ENCODE measurements at regions not wholly inside any gene's neighbourhood (a gene's known extent, or its start where the extent isn't known, plus 50 kb on each side); places are given as distances from the start of the nearest gene placed in this dataset.

GRCh38 chr13:90954605-90955195 is 392.8 kb upstream of the MIR17HG start:
- no peak overlapping the region for H3K4me2 ChIP-seq (ENCODE audit: insufficient read depth, low read length)
- H2AFZ ChIP-seq (ENCODE audit: low read length): no peak overlapping the region
- H3K79me2 ChIP-seq (ENCODE audit: insufficient read depth, low read length): no peaks in the 10 kb centered on the region
- H3K27ac ChIP-seq (ENCODE audit: low read depth, low read length): no peak overlapping the region
- no peaks in the 10 kb centered on the region for H3K4me1 ChIP-seq (ENCODE audit: insufficient read depth, low read length)
- H3K4me3 ChIP-seq (ENCODE audit: insufficient read depth, low read length): no peak overlapping the region
- H3K36me3 ChIP-seq (ENCODE audit: insufficient read depth, low read length): no peaks in the 10 kb centered on the region
- no peaks in the 10 kb centered on the region for H4K20me1 ChIP-seq (ENCODE audit: insufficient read depth, low read length)
- no peaks in the 10 kb centered on the region for H3K27me3 ChIP-seq (ENCODE audit: insufficient read depth, low read length)
- DNase-seq (ENCODE audit: insufficient read length, low spot score, missing footprints): no peak
- TF ChIP-seq, protein P1, sequence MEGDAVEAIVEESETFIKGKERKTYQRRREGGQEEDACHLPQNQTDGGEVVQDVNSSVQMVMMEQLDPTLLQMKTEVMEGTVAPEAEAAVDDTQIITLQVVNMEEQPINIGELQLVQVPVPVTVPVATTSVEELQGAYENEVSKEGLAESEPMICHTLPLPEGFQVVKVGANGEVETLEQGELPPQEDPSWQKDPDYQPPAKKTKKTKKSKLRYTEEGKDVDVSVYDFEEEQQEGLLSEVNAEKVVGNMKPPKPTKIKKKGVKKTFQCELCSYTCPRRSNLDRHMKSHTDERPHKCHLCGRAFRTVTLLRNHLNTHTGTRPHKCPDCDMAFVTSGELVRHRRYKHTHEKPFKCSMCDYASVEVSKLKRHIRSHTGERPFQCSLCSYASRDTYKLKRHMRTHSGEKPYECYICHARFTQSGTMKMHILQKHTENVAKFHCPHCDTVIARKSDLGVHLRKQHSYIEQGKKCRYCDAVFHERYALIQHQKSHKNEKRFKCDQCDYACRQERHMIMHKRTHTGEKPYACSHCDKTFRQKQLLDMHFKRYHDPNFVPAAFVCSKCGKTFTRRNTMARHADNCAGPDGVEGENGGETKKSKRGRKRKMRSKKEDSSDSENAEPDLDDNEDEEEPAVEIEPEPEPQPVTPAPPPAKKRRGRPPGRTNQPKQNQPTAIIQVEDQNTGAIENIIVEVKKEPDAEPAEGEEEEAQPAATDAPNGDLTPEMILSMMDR (IDR thresholded peaks at IDR 0.05; ENCODE audit: extremely low read depth, low read depth, low read length): no peak
- H3K9me3 ChIP-seq (ENCODE audit: low read depth, low read length): peaks cover 2% of the 10 kb centered on the region

- H4K20me1 ChIP-seq (ENCODE audit: insufficient read depth, low read length): no peaks in the 10 kb centered on the region
- H3K27me3 ChIP-seq (ENCODE audit: insufficient read depth, low read length): no peaks in the 10 kb centered on the region
- no peak overlapping the region for H3K4me3 ChIP-seq (ENCODE audit: insufficient read depth, low read length)
- H3K36me3 ChIP-seq (ENCODE audit: insufficient read depth, low read length): no peaks in the 10 kb centered on the region
- TF ChIP-seq, protein P1 (IDR thresholded peaks at IDR 0.05; ENCODE audit: extremely low read depth, low read depth, low read length): no peak
- H3K4me1 ChIP-seq (ENCODE audit: insufficient read depth, low read length): no peaks in the 10 kb centered on the region
- H3K9me3 ChIP-seq (ENCODE audit: low read depth, low read length): peaks cover 2% of the 10 kb centered on the region
- DNase-seq (ENCODE audit: insufficient read length, low spot score, missing footprints): no peak
- H3K4me2 ChIP-seq (ENCODE audit: insufficient read depth, low read length): no peak overlapping the region
- H3K79me2 ChIP-seq (ENCODE audit: insufficient read depth, low read length): no peaks in the 10 kb centered on the region
- H3K27ac ChIP-seq (ENCODE audit: low read depth, low read length): no peak overlapping the region
- H2AFZ ChIP-seq (ENCODE audit: low read length): no peak overlapping the region
Observed at GRCh38 chr13:90956031-90956430, 391.5 kb upstream of the MIR17HG start.

GRCh38 chr13:90958866-90959265 is 388.6 kb upstream of the MIR17HG start:
- TF ChIP-seq, protein P1 (IDR thresholded peaks at IDR 0.05; ENCODE audit: extremely low read depth, low read depth, low read length): no peak
- Histone ChIP-seq H3K79me2 (ENCODE audit: insufficient read depth, low read length) (no peaks in the 10 kb centered on the region), H3K4me2 (ENCODE audit: insufficient read depth, low read length) (no peak overlapping the region), H3K9me3 (ENCODE audit: low read depth, low read length) (peaks cover 2% of the 10 kb centered on the region), H2AFZ (ENCODE audit: low read length) (no peak overlapping the region), H3K27me3 (ENCODE audit: insufficient read depth, low read length) (no peaks in the 10 kb centered on the region), H3K4me1 (ENCODE audit: insufficient read depth, low read length) (no peaks in the 10 kb centered on the region), H4K20me1 (ENCODE audit: insufficient read depth, low read length) (no peaks in the 10 kb centered on the region), H3K36me3 (ENCODE audit: insufficient read depth, low read length) (no peaks in the 10 kb centered on the region), H3K27ac (ENCODE audit: low read depth, low read length) (no peak overlapping the region), H3K4me3 (ENCODE audit: insufficient read depth, low read length) (no peak overlapping the region)
- peak; percentile 9 for DNase-seq (ENCODE audit: insufficient read length, low spot score, missing footprints)

- peaks cover 3% of the 10 kb centered on the region for H3K9me3 ChIP-seq (ENCODE audit: low read depth, low read length)
- no peak overlapping the region for H3K27ac ChIP-seq (ENCODE audit: low read depth, low read length)
- DNase-seq (ENCODE audit: insufficient read length, low spot score, missing footprints): no peak
- no peaks in the 10 kb centered on the region for H3K4me1 ChIP-seq (ENCODE audit: insufficient read depth, low read length)
- no peak overlapping the region for H3K4me2 ChIP-seq (ENCODE audit: insufficient read depth, low read length)
- H4K20me1 ChIP-seq (ENCODE audit: insufficient read depth, low read length): no peaks in the 10 kb centered on the region
- no peak overlapping the region for H2AFZ ChIP-seq (ENCODE audit: low read length)
- no peaks in the 10 kb centered on the region for H3K36me3 ChIP-seq (ENCODE audit: insufficient read depth, low read length)
- H3K4me3 ChIP-seq (ENCODE audit: insufficient read depth, low read length): no peak overlapping the region
- no peaks in the 10 kb centered on the region for H3K27me3 ChIP-seq (ENCODE audit: insufficient read depth, low read length)
- H3K79me2 ChIP-seq (ENCODE audit: insufficient read depth, low read length): no peaks in the 10 kb centered on the region
- TF ChIP-seq, protein P1 (IDR thresholded peaks at IDR 0.05; ENCODE audit: extremely low read depth, low read depth, low read length): no peak
Observed at GRCh38 chr13:90968166-90968904, 379.2 kb upstream of the MIR17HG start.

Data from osteoblast (primary cell).